CD14-positive monocyte (primary cell): ENCODE measurements at regions not wholly inside any gene's neighbourhood (a gene's known extent, or its start where the extent isn't known, plus 50 kb on each side); places are given as distances from the start of the nearest gene placed in this dataset.

ENCODE experiments used
- DNase-seq, 3 donors: peaks; one replicate each; pipeline ENCODE4 v3.0.0-alpha.2; 2011 to 2022
- H2AFZ ChIP-seq: 2 replicates; pipeline ENCODE4 v1.6.0; 2012; ENCODE audit warnings: mild to moderate bottlenecking, low read depth, low read length, inconsistent platforms; ENCODE audit not compliant: insufficient read depth, poor library complexity, severe bottlenecking
- H3K27ac ChIP-seq, 2 donors: 1 replicate in 1 of 2; 2 replicates in 1 of 2; pipeline ENCODE4 v1.5.1; 2012 to 2013; ENCODE audit warnings: low read length in 2 of 2, control low read depth in 1 of 2, inconsistent platforms in 1 of 2, low read depth in 1 of 2, mild to moderate bottlenecking in 1 of 2
- H3K27me3 ChIP-seq, 2 donors: one replicate each; pipeline versions ENCODE4 v1.6.0 to v1.6.1; 2011 to 2013; ENCODE audit warnings: low read length in 2 of 2; ENCODE audit not compliant: control insufficient read depth in 2 of 2, insufficient read depth in 2 of 2
- H3K36me3 ChIP-seq, 2 donors: replicated peaks in 1 of 2; 1 replicate in 1 of 2; 2 replicates in 1 of 2; pipeline versions ENCODE4 v1.5.1 to v1.6.1; 2012 to 2013; ENCODE audit warnings: low read length in 2 of 2, control low read depth in 1 of 2, inconsistent platforms in 1 of 2, mild to moderate bottlenecking in 1 of 2; ENCODE audit not compliant: insufficient read depth in 2 of 2, control insufficient read depth in 1 of 2
- H3K4me1 ChIP-seq, 2 donors: 1 replicate in 1 of 2; 2 replicates in 1 of 2; pipeline versions ENCODE4 v1.5.1 to v1.6.1; 2012 to 2013; ENCODE audit warnings: low read length in 2 of 2, control low read depth in 1 of 2, inconsistent platforms in 1 of 2, mild to moderate bottlenecking in 1 of 2, moderate library complexity in 1 of 2; ENCODE audit not compliant: insufficient read depth in 2 of 2, control insufficient read depth in 1 of 2
- H3K4me2 ChIP-seq: replicated peaks from 2 replicates; pipeline ENCODE3; 2012; ENCODE audit warnings: low read length, moderate library complexity, mild to moderate bottlenecking; ENCODE audit not compliant: poor library complexity, severe bottlenecking; ENCODE audit errors: extremely low read depth
- H3K4me3 ChIP-seq, 3 experiments: fragments of 200-600 bp in 1 of 3; sonication (generic) in 1 of 3; replicated peaks in 1 of 3; 1 replicate in 2 of 3; 2 replicates in 1 of 3; pipeline ENCODE4 v1.5.1; 2011 to 2013; ENCODE audit warnings: low read length in 3 of 3, mild to moderate bottlenecking in 3 of 3, control low read depth in 2 of 3, low read depth in 2 of 3, inconsistent platforms in 1 of 3, moderate library complexity in 1 of 3
- H3K79me2 ChIP-seq: 2 replicates; pipeline ENCODE4 v1.6.0; 2012; ENCODE audit warnings: mild to moderate bottlenecking, control low read depth, inconsistent platforms, low read length, moderate library complexity; ENCODE audit not compliant: insufficient read depth
- H3K9ac ChIP-seq: 2 replicates; pipeline ENCODE4 v1.6.0; 2017; ENCODE audit warnings: low read length, mild to moderate bottlenecking; ENCODE audit not compliant: insufficient read depth, poor library complexity, severe bottlenecking
- H3K9me3 ChIP-seq, 2 donors: replicated peaks in 1 of 2; 1 replicate in 1 of 2; 2 replicates in 1 of 2; pipeline versions ENCODE4 v1.5.1 to v1.6.1; 2012 to 2013; ENCODE audit warnings: low read length in 2 of 2, control low read depth in 1 of 2; ENCODE audit not compliant: control insufficient read depth in 1 of 2, insufficient read depth in 1 of 2
- H4K20me1 ChIP-seq: 2 replicates; pipeline ENCODE4 v1.6.0; 2012; ENCODE audit warnings: mild to moderate bottlenecking, low read length, control low read depth, moderate library complexity; ENCODE audit not compliant: insufficient read depth
- H3K27ac Mint-ChIP-seq, 7 donors: one replicate each; pipeline ENCODE4 v1.8.0; 2020; ENCODE audit warnings: mild to moderate bottlenecking in 7 of 7, mixed read lengths in 7 of 7, moderate library complexity in 6 of 7, inconsistent platforms in 2 of 7
- H3K27me3 Mint-ChIP-seq, 3 donors: one replicate each; pipeline ENCODE4 v1.8.0; 2021 to 2022; ENCODE audit warnings: low read depth in 3 of 3, mild to moderate bottlenecking in 3 of 3, mixed read lengths in 3 of 3, moderate library complexity in 3 of 3, inconsistent platforms in 1 of 3
- H3K36me3 Mint-ChIP-seq, 2 donors: one replicate each; pipeline ENCODE4 v1.8.0; 2020; ENCODE audit warnings: mixed read lengths in 2 of 2, inconsistent platforms in 1 of 2, mild to moderate bottlenecking in 1 of 2
- H3K4me1 Mint-ChIP-seq: one replicate; pipeline ENCODE4 v1.8.0; 2020; ENCODE audit warnings: mild to moderate bottlenecking, mixed read lengths
- H3K4me3 Mint-ChIP-seq, 2 donors: one replicate each; pipeline ENCODE4 v1.8.0; 2020; ENCODE audit warnings: mild to moderate bottlenecking in 2 of 2, mixed read lengths in 2 of 2, moderate library complexity in 1 of 2
- H3K9me3 Mint-ChIP-seq, 7 donors: one replicate each; pipeline ENCODE4 v1.8.0; 2020 to 2022; ENCODE audit warnings: mixed read lengths in 7 of 7, mild to moderate bottlenecking in 6 of 7, moderate library complexity in 6 of 7, inconsistent platforms in 2 of 7
- CTCF ChIP-seq: fragments of 200-600 bp; IDR thresholded peaks from one replicate; pipeline ENCODE4 v1.8.0; 2022; ENCODE audit warnings: antibody characterized with exemption, mild to moderate bottlenecking
- WGBS: methylation state at CpG from one replicate; pipeline ENCODE4 v1.1.5; 2013; ENCODE audit warnings: missing lambda C conversion rate; ENCODE audit not compliant: insufficient coverage; 5-methylcytosine and 5-hydroxymethylcytosine counted together
- intact Hi-C, 2 donors: fragments of 100-400 bp; cut with micrococcal nuclease; formaldehyde crosslinking; loops; one replicate each; pipeline versions ENCODE4 v1.15.0 to v1.15.1; 2023

GRCh38 chr12:114501474-114501807, 95.5 kb upstream of the TBX5 start:
- Mint-ChIP-seq H3K27ac (no peak overlapping the region), H3K27me3 (peaks cover 17 to 35% (median 19%) of the 10 kb centered on the region in 3 donors), H3K4me1 (no peaks in the 10 kb centered on the region)

GRCh38 chr12:114500775-114501473, 95.0 kb upstream of the TBX5 start:
- Mint-ChIP-seq H3K27me3 (peaks cover 17 to 35% (median 19%) of the 10 kb centered on the region in 3 donors), H3K9me3 (peaks cover 0 to 2% (median 0%) of the 10 kb centered on the region in 7 donors), H3K27ac (no peak overlapping the region), H3K4me1 (no peaks in the 10 kb centered on the region), H3K4me3 (peak overlapping the region in 1 of 2 donors; percentile 49), H3K36me3 (no peaks in the 10 kb centered on the region)
- H3K9me3 ChIP-seq = no peaks in the 10 kb centered on the region
- H3K27ac ChIP-seq = no peak overlapping the region
- H3K27me3 ChIP-seq = peaks cover 16 to 27% of the 10 kb centered on the region in 2 donors
- H4K20me1 ChIP-seq = no peaks in the 10 kb centered on the region
- H3K4me1 ChIP-seq = no peaks in the 10 kb centered on the region
- no peak overlapping the region for H2AFZ ChIP-seq
- no peak overlapping the region for H3K4me2 ChIP-seq
- DNase-seq = no peak
- no peak overlapping the region for H3K9ac ChIP-seq
- intact Hi-C loops = no loop called here
- 3% methylated on average over 11 of the region's 20 CpGs for WGBS
- H3K36me3 ChIP-seq = no peaks in the 10 kb centered on the region
- no peak overlapping the region for H3K4me3 ChIP-seq
- no peak for TF ChIP-seq CTCF
- H3K79me2 ChIP-seq = no peaks in the 10 kb centered on the region

More at GRCh38 chr12:114501474-114501807, 95.5 kb upstream of the TBX5 start:
- Histone ChIP-seq H3K9me3 (no peaks in the 10 kb centered on the region), H3K4me2 (no peak overlapping the region), H3K27me3 (peaks cover 16 to 27% of the 10 kb centered on the region in 2 donors), H3K9ac (no peak overlapping the region), H3K4me1 (no peaks in the 10 kb centered on the region), H3K4me3 (no peak overlapping the region), H2AFZ (no peak overlapping the region), H4K20me1 (no peaks in the 10 kb centered on the region), H3K79me2 (no peaks in the 10 kb centered on the region), H3K27ac (no peak overlapping the region), H3K36me3 (no peaks in the 10 kb centered on the region)
- intact Hi-C loops = no loop called here
- peak overlapping the region in 1 of 2 donors; percentile 49 for H3K4me3 Mint-ChIP-seq
- 17% methylated on average over 3 of the region's 7 CpGs for WGBS
- H3K9me3 Mint-ChIP-seq = peaks cover 0 to 2% (median 0%) of the 10 kb centered on the region in 7 donors
- H3K36me3 Mint-ChIP-seq = no peaks in the 10 kb centered on the region
- DNase-seq = no peak
- TF ChIP-seq CTCF = no peak
